ENCODE measurements at regions not wholly inside any gene's neighbourhood (a gene's known extent, or its start where the extent isn't known, plus 50 kb on each side); places are given as distances from the start of the nearest gene placed in this dataset.
"Not testable (repeated sequence)": the region's sequence is repeated elsewhere in the genome, so short reads cannot be mapped to it uniquely, and the experiment has no call there.

GRCh38 chr17:22217135-22217534 is 524.8 kb downstream of the KCNJ18 start:
- DNase-seq = no peak
- TF ChIP-seq GATA1 (IDR thresholded peaks at IDR 0.05; ENCODE audit: low read depth, low read length) (no peak), POLR2A (IDR thresholded peaks at IDR 0.05; ENCODE audit: low read length) (no peak)

GRCh38 chr17:22221344-22221743 is 529.0 kb downstream of the KCNJ18 start:
- no peak for DNase-seq
- TF ChIP-seq GATA1 (IDR thresholded peaks at IDR 0.05; ENCODE audit: low read depth, low read length) (no peak), POLR2A (IDR thresholded peaks at IDR 0.05; ENCODE audit: low read length) (no peak)

GRCh38 chr17:22226477-22226876 is 534.2 kb downstream of the KCNJ18 start:
- not testable (repeated sequence) for DNase-seq

GRCh38 chr17:22226932-22227331 is 534.6 kb downstream of the KCNJ18 start:
- not testable (repeated sequence) for DNase-seq

- not testable (repeated sequence) for DNase-seq
Measured at GRCh38 chr17:22227699-22228553, 535.6 kb downstream of the KCNJ18 start.

GRCh38 chr17:22229821-22230220 is 537.5 kb downstream of the KCNJ18 start:
- DNase-seq = not testable (repeated sequence)

- DNase-seq = no peak
- TF ChIP-seq GATA1 (IDR thresholded peaks at IDR 0.05; ENCODE audit: low read depth, low read length) = no peak
- TF ChIP-seq POLR2A (IDR thresholded peaks at IDR 0.05; ENCODE audit: low read length) = no peak
Measured at GRCh38 chr17:22233382-22233781, 541.1 kb downstream of the KCNJ18 start.

- TF ChIP-seq GATA1 (IDR thresholded peaks at IDR 0.05; ENCODE audit: low read depth, low read length) = no peak
- no peak for TF ChIP-seq POLR2A (IDR thresholded peaks at IDR 0.05; ENCODE audit: low read length)
- no peak for DNase-seq
Measured at GRCh38 chr17:22242472-22242871, 550.1 kb downstream of the KCNJ18 start.

- no peak for DNase-seq
- no peak for TF ChIP-seq GATA1 (IDR thresholded peaks at IDR 0.05; ENCODE audit: low read depth, low read length)
- TF ChIP-seq POLR2A (IDR thresholded peaks at IDR 0.05; ENCODE audit: low read length) = no peak
Measured at GRCh38 chr17:22251498-22251897, 559.2 kb downstream of the KCNJ18 start.

- TF ChIP-seq GATA1 (IDR thresholded peaks at IDR 0.05; ENCODE audit: low read depth, low read length) (no peak), POLR2A (IDR thresholded peaks at IDR 0.05; ENCODE audit: low read length) (no peak)
- no peak for DNase-seq
Measured at GRCh38 chr17:22253007-22253406, 560.7 kb downstream of the KCNJ18 start.

- TF ChIP-seq GATA1 (IDR thresholded peaks at IDR 0.05; ENCODE audit: low read depth, low read length) = no peak
- no peak for TF ChIP-seq POLR2A (IDR thresholded peaks at IDR 0.05; ENCODE audit: low read length)
- no peak for DNase-seq
Measured at GRCh38 chr17:22265807-22266206, 573.5 kb downstream of the KCNJ18 start.

GRCh38 chr17:22266231-22266630 is 573.9 kb downstream of the KCNJ18 start:
- no peak for DNase-seq
- no peak for TF ChIP-seq GATA1 (IDR thresholded peaks at IDR 0.05; ENCODE audit: low read depth, low read length)
- no peak for TF ChIP-seq POLR2A (IDR thresholded peaks at IDR 0.05; ENCODE audit: low read length)

- no peak for DNase-seq
- TF ChIP-seq POLR2A (IDR thresholded peaks at IDR 0.05; ENCODE audit: low read length) = no peak
- TF ChIP-seq GATA1 (IDR thresholded peaks at IDR 0.05; ENCODE audit: low read depth, low read length) = no peak
Measured at GRCh38 chr17:22267019-22267418, 574.7 kb downstream of the KCNJ18 start.

- no peak for DNase-seq
- TF ChIP-seq GATA1 (IDR thresholded peaks at IDR 0.05; ENCODE audit: low read depth, low read length) (no peak), POLR2A (IDR thresholded peaks at IDR 0.05; ENCODE audit: low read length) (no peak)
Measured at GRCh38 chr17:22268214-22268911, 576.0 kb downstream of the KCNJ18 start.

GRCh38 chr17:22268912-22269220 is 576.5 kb downstream of the KCNJ18 start:
- DNase-seq = no peak
- TF ChIP-seq POLR2A (IDR thresholded peaks at IDR 0.05; ENCODE audit: low read length) (no peak), GATA1 (IDR thresholded peaks at IDR 0.05; ENCODE audit: low read depth, low read length) (no peak)
